ENCODE measurements at regions not wholly inside any gene's neighbourhood (a gene's known extent, or its start where the extent isn't known, plus 50 kb on each side); places are given as distances from the start of the nearest gene placed in this dataset.

GRCh38 chr4:91851456-91851855 lies 452.3 kb upstream of the GRID2 start:
- no peak for TF ChIP-seq POLR2A (IDR thresholded peaks at IDR 0.05)
- TF ChIP-seq CTCF (IDR thresholded peaks at IDR 0.05 in 8 of 11, conservative IDR thresholded peaks at IDR 0.05 in 3 of 11), result no peak
- no peak for TF ChIP-seq POLR2AphosphoS5 (IDR thresholded peaks at IDR 0.05)

Data from spleen (tissue), 7 donors.